CD4-positive, alpha-beta memory T cell (primary cell): ENCODE measurements at regions not wholly inside any gene's neighbourhood (a gene's known extent, or its start where the extent isn't known, plus 50 kb on each side); places are given as distances from the start of the nearest gene placed in this dataset.
"Not testable (repeated sequence)": the region's sequence is repeated elsewhere in the genome, so short reads cannot be mapped to it uniquely, and the experiment has no call there.

Experiments used
- CTCF ChIA-PET: fragments of 350-600 bp; sonication (Branson Sonifier 250); formaldehyde crosslinking; loops from one replicate; lab custom pipeline; 2021; ENCODE audit warnings: inconsistent platforms; ENCODE audit not compliant: partially characterized antibody; lab: Charles Lee
- POLR2A ChIA-PET: fragments of 350-600 bp; sonication (Branson Sonifier 250); formaldehyde crosslinking; loops from one replicate; lab custom pipeline; 2021; ENCODE audit not compliant: partially characterized antibody; lab: Charles Lee
- DNase-seq, 5 donors: peaks; one replicate each; pipeline versions ENCODE4 v3.0.0 to v3.0.0-alpha.2; 2020 to 2022; ENCODE audit warnings: mixed read lengths in 1 of 5
- H3K27ac ChIP-seq: one replicate; pipeline ENCODE4 v1.7.0; 2013; ENCODE audit warnings: low read depth, low read length
- H3K27me3 ChIP-seq: 2 replicates; pipeline ENCODE4 v1.7.0; 2013; ENCODE audit warnings: mild to moderate bottlenecking, low read length, moderate library complexity; ENCODE audit not compliant: insufficient read depth
- H3K36me3 ChIP-seq: 2 replicates; pipeline ENCODE4 v1.7.0; 2013; ENCODE audit warnings: mild to moderate bottlenecking, low read length, moderate library complexity; ENCODE audit not compliant: insufficient read depth
- H3K4me1 ChIP-seq: 2 replicates; pipeline ENCODE4 v1.7.0; 2013; ENCODE audit warnings: mild to moderate bottlenecking, low read length, moderate library complexity; ENCODE audit not compliant: insufficient read depth
- H3K4me3 ChIP-seq, 2 donors: one replicate each; pipeline ENCODE4 v1.7.0; 2013; ENCODE audit warnings: low read length in 2 of 2, mild to moderate bottlenecking in 1 of 2
- H3K9me3 ChIP-seq, 2 donors: one replicate each; pipeline ENCODE4 v1.7.0; 2013; ENCODE audit warnings: low read length in 2 of 2, control low read depth in 1 of 2; ENCODE audit not compliant: control insufficient read depth in 1 of 2
- H3K27ac Mint-ChIP-seq, 7 donors: one replicate each; pipeline ENCODE4 v1.8.0; 2020 to 2021; ENCODE audit warnings: mixed read lengths in 7 of 7, mild to moderate bottlenecking in 6 of 7, inconsistent platforms in 3 of 7, moderate library complexity in 3 of 7
- H3K27me3 Mint-ChIP-seq, 2 donors: one replicate each; pipeline ENCODE4 v1.8.0; 2020 to 2021; ENCODE audit warnings: mixed read lengths in 2 of 2
- H3K36me3 Mint-ChIP-seq, 2 donors: one replicate each; pipeline ENCODE4 v1.8.0; 2020 to 2021; ENCODE audit warnings: mixed read lengths in 2 of 2, inconsistent platforms in 1 of 2, mild to moderate bottlenecking in 1 of 2
- H3K4me1 Mint-ChIP-seq, 4 donors: one replicate each; pipeline ENCODE4 v1.8.0; 2020 to 2021; ENCODE audit warnings: mixed read lengths in 4 of 4, mild to moderate bottlenecking in 1 of 4
- H3K4me3 Mint-ChIP-seq, 8 donors: one replicate each; pipeline ENCODE4 v1.8.0; 2020 to 2021; ENCODE audit warnings: mixed read lengths in 8 of 8, mild to moderate bottlenecking in 7 of 8, moderate library complexity in 6 of 8, inconsistent platforms in 3 of 8
- H3K9me3 Mint-ChIP-seq, 8 donors: one replicate each; pipeline ENCODE4 v1.8.0; 2020 to 2021; ENCODE audit warnings: mixed read lengths in 8 of 8, mild to moderate bottlenecking in 5 of 8, inconsistent platforms in 3 of 8, moderate library complexity in 1 of 8
- intact Hi-C: fragments of 100-400 bp; cut with micrococcal nuclease; formaldehyde crosslinking; loops from one replicate; pipeline ENCODE4 v1.15.1; 2023

- H3K27me3 ChIP-seq: no peaks in the 10 kb centered on the region
- H3K9me3 Mint-ChIP-seq: peaks cover 0 to 3% (median 0%) of the 10 kb centered on the region in 8 donors
- H3K4me1 ChIP-seq: no peaks in the 10 kb centered on the region
- H3K27ac ChIP-seq: no peak overlapping the region
- intact Hi-C loops: no loop called here
- no peaks in the 10 kb centered on the region for H3K36me3 Mint-ChIP-seq
- H3K27ac Mint-ChIP-seq: no peak overlapping the region
- H3K9me3 ChIP-seq: no peaks in the 10 kb centered on the region
- ChIA-PET CTCF (no interaction called here), POLR2A (no interaction called here)
- no peaks in the 10 kb centered on the region for H3K36me3 ChIP-seq
- peaks cover 4 to 5% of the 10 kb centered on the region in 2 donors for H3K27me3 Mint-ChIP-seq
- no peak overlapping the region for H3K4me3 ChIP-seq
- H3K4me1 Mint-ChIP-seq: no peaks in the 10 kb centered on the region
- no peak for DNase-seq
- no peak overlapping the region for H3K4me3 Mint-ChIP-seq
These were observed 170.3 kb downstream of the MOBP start for GRCh38 chr3:39637807-39638206.

GRCh38 chr3:39638301-39638700 lies 170.8 kb downstream of the MOBP start:
- H3K4me1 ChIP-seq: no peaks in the 10 kb centered on the region
- no peaks in the 10 kb centered on the region for H3K36me3 Mint-ChIP-seq
- CTCF ChIA-PET: no interaction called here
- H3K9me3 Mint-ChIP-seq: peaks cover 0 to 3% (median 0%) of the 10 kb centered on the region in 8 donors
- H3K27ac ChIP-seq: no peak overlapping the region
- no peak overlapping the region for H3K4me3 Mint-ChIP-seq
- no peaks in the 10 kb centered on the region for H3K4me1 Mint-ChIP-seq
- no peaks in the 10 kb centered on the region for H3K27me3 ChIP-seq
- no peaks in the 10 kb centered on the region for H3K36me3 ChIP-seq
- H3K4me3 ChIP-seq: no peak overlapping the region
- POLR2A ChIA-PET: no interaction called here
- intact Hi-C loops: no loop called here
- peaks cover 4 to 5% of the 10 kb centered on the region in 2 donors for H3K27me3 Mint-ChIP-seq
- DNase-seq: no peak
- H3K27ac Mint-ChIP-seq: no peak overlapping the region
- H3K9me3 ChIP-seq: no peaks in the 10 kb centered on the region

GRCh38 chr3:39639344-39640236 lies 169.8 kb upstream of the MYRIP start:
- no peaks in the 10 kb centered on the region for H3K4me1 Mint-ChIP-seq
- CTCF ChIA-PET: no interaction called here
- no peak for DNase-seq

GRCh38 chr3:39641274-39641673 lies 168.1 kb upstream of the MYRIP start:
- DNase-seq: no peak
- Mint-ChIP-seq H3K9me3 (peaks cover 0 to 3% (median 0%) of the 10 kb centered on the region in 8 donors), H3K27me3 (peaks cover 5 to 8% of the 10 kb centered on the region in 2 donors), H3K4me1 (no peaks in the 10 kb centered on the region), H3K4me3 (no peak overlapping the region), H3K36me3 (no peaks in the 10 kb centered on the region), H3K27ac (no peak overlapping the region)
- H3K27me3 ChIP-seq: no peaks in the 10 kb centered on the region
- H3K4me3 ChIP-seq: no peak overlapping the region
- ChIA-PET CTCF (no interaction called here), POLR2A (no interaction called here)
- H3K36me3 ChIP-seq: no peaks in the 10 kb centered on the region
- no peaks in the 10 kb centered on the region for H3K4me1 ChIP-seq
- no peaks in the 10 kb centered on the region for H3K9me3 ChIP-seq
- no peak overlapping the region for H3K27ac ChIP-seq
- intact Hi-C loops: no loop called here

More at GRCh38 chr3:39639344-39640236, 169.8 kb upstream of the MYRIP start:
- Mint-ChIP-seq H3K27ac (no peak overlapping the region), H3K36me3 (no peaks in the 10 kb centered on the region), H3K27me3 (peaks cover 4 to 5% of the 10 kb centered on the region in 2 donors), H3K4me3 (no peak overlapping the region), H3K9me3 (peaks cover 0 to 3% (median 0%) of the 10 kb centered on the region in 8 donors)
- H3K9me3 ChIP-seq: no peaks in the 10 kb centered on the region
- no peaks in the 10 kb centered on the region for H3K36me3 ChIP-seq
- H3K27ac ChIP-seq: no peak overlapping the region
- no peaks in the 10 kb centered on the region for H3K4me1 ChIP-seq
- no peak overlapping the region for H3K4me3 ChIP-seq
- POLR2A ChIA-PET: no interaction called here
- no peaks in the 10 kb centered on the region for H3K27me3 ChIP-seq
- intact Hi-C loops: no loop called here

GRCh38 chr3:39644176-39644575 lies 165.2 kb upstream of the MYRIP start:
- H3K9me3 Mint-ChIP-seq: peaks cover 0 to 4% (median 0%) of the 10 kb centered on the region in 8 donors
- no peaks in the 10 kb centered on the region for H3K36me3 ChIP-seq
- H3K4me1 ChIP-seq: no peaks in the 10 kb centered on the region
- H3K4me3 Mint-ChIP-seq: no peak overlapping the region
- CTCF ChIA-PET: no interaction called here
- H3K27ac ChIP-seq: no peak overlapping the region
- no peak for DNase-seq
- H3K4me1 Mint-ChIP-seq: no peaks in the 10 kb centered on the region
- no peaks in the 10 kb centered on the region for H3K9me3 ChIP-seq
- no peak overlapping the region for H3K4me3 ChIP-seq
- H3K27me3 ChIP-seq: no peaks in the 10 kb centered on the region
- POLR2A ChIA-PET: no interaction called here
- no peaks in the 10 kb centered on the region for H3K36me3 Mint-ChIP-seq
- peaks cover 5 to 8% of the 10 kb centered on the region in 2 donors for H3K27me3 Mint-ChIP-seq
- intact Hi-C loops: no loop called here
- no peak overlapping the region for H3K27ac Mint-ChIP-seq

- POLR2A ChIA-PET, H3K36me3 ChIP-seq, H3K36me3 Mint-ChIP-seq: not testable (repeated sequence)
These were observed 158.2 kb upstream of the MYRIP start for GRCh38 chr3:39651256-39651655.

GRCh38 chr3:39651993-39652739 lies 157.2 kb upstream of the MYRIP start:
- no peaks in the 10 kb centered on the region for H3K36me3 Mint-ChIP-seq
- no peak overlapping the region for H3K27ac Mint-ChIP-seq
- intact Hi-C loops: no loop called here
- H3K4me1 Mint-ChIP-seq: no peaks in the 10 kb centered on the region
- H3K4me3 Mint-ChIP-seq: no peak overlapping the region
- ChIA-PET CTCF (interaction anchor here (0.7 kb wide), 1 partner anchor 117 kb away, joined by 3 read pairs; no protein-coding TSS in a partner anchor), POLR2A (no interaction called here)
- H3K36me3 ChIP-seq: no peaks in the 10 kb centered on the region
- no peak for DNase-seq
- H3K4me3 ChIP-seq: no peak overlapping the region
- no peak overlapping the region for H3K27ac ChIP-seq
- H3K27me3 Mint-ChIP-seq: peaks cover 5 to 7% of the 10 kb centered on the region in 2 donors
- peaks cover 0 to 11% (median 0%) of the 10 kb centered on the region in 8 donors for H3K9me3 Mint-ChIP-seq
- H3K9me3 ChIP-seq: no peaks in the 10 kb centered on the region
- no peaks in the 10 kb centered on the region for H3K4me1 ChIP-seq
- no peaks in the 10 kb centered on the region for H3K27me3 ChIP-seq

More at GRCh38 chr3:39651256-39651655, 158.2 kb upstream of the MYRIP start:
- H3K27ac Mint-ChIP-seq, H3K4me1 ChIP-seq, H3K4me1 Mint-ChIP-seq, H3K27me3 Mint-ChIP-seq, DNase-seq, H3K4me3 ChIP-seq, CTCF ChIA-PET, H3K9me3 ChIP-seq, H3K4me3 Mint-ChIP-seq, intact Hi-C loops, H3K27ac ChIP-seq, H3K27me3 ChIP-seq: not testable (repeated sequence)
- H3K9me3 Mint-ChIP-seq: peaks cover 0 to 11% (median 1%) of the 10 kb centered on the region in 8 donors
